PC-3 (cell line): ENCODE measurements at regions not wholly inside any gene's neighbourhood (a gene's known extent, or its start where the extent isn't known, plus 50 kb on each side); places are given as distances from the start of the nearest gene placed in this dataset.

Experiments
- ATAC-seq: fragments of 200-7000 bp; cut with Tn5 transposase; 2 replicates; pipeline ENCODE4 v1.9.1; 2020; ENCODE audit warnings: mild to moderate bottlenecking, moderate library complexity
- BruUV-seq: library from RNA; stranded (reverse); fragments of 400-500 nt; replicated peaks from 2 replicates; lab custom pipeline; 2021; lab: Mats Ljungman, UMichigan
- CTCF ChIA-PET: fragments of 300-600 bp; sonication (Branson Sonifier 250); formaldehyde crosslinking; loops from one replicate; lab custom pipeline; 2022; ENCODE audit warnings: antibody characterized with exemption; lab: Charles Lee
- POLR2A ChIA-PET: fragments of 300-600 bp; sonication (Branson Sonifier 250); formaldehyde crosslinking; loops from one replicate; lab custom pipeline; 2022; ENCODE audit warnings: antibody characterized with exemption; ENCODE audit not compliant: unreplicated experiment; lab: Charles Lee
- DNase-seq: peaks from one replicate; pipeline ENCODE4 v3.0.0-alpha.2; 2015
- H2AFZ ChIP-seq: fragments of 300-600 bp; sonication (generic); 2 replicates; pipeline ENCODE4 v1.6.0; 2016; ENCODE audit warnings: antibody characterized with exemption, low read length
- H3F3A ChIP-seq: fragments of 300-600 bp; sonication (generic); one replicate; pipeline ENCODE4 v1.6.0; 2017; ENCODE audit warnings: antibody characterized with exemption, low read length, control low read depth, mild to moderate bottlenecking; ENCODE audit not compliant: unreplicated experiment
- H3K27ac ChIP-seq: fragments of 300-600 bp; sonication (generic); 2 replicates; pipeline ENCODE4 v1.5.1; 2016; ENCODE audit warnings: mild to moderate bottlenecking, low read length
- H3K27me3 ChIP-seq: fragments of 300-600 bp; sonication (generic); 2 replicates; pipeline ENCODE4 v1.6.1; 2016; ENCODE audit warnings: low read length, mixed read lengths
- H3K36me3 ChIP-seq: fragments of 300-600 bp; sonication (generic); 2 replicates; pipeline ENCODE4 v1.6.1; 2016; ENCODE audit warnings: low read depth, mixed run types, low read length, mixed read lengths
- H3K4me1 ChIP-seq: fragments of 300-600 bp; sonication (generic); 2 replicates; pipeline ENCODE4 v1.5.1; 2016; ENCODE audit warnings: low read length; ENCODE audit not compliant: insufficient read depth
- H3K4me2 ChIP-seq: fragments of 300-600 bp; sonication (generic); 2 replicates; pipeline ENCODE4 v1.6.0; 2016; ENCODE audit warnings: low read length
- H3K4me3 ChIP-seq: fragments of 300-600 bp; sonication (generic); 2 replicates; pipeline ENCODE4 v1.5.1; 2016; ENCODE audit warnings: mild to moderate bottlenecking, low read length, mixed read lengths
- H3K79me2 ChIP-seq: fragments of 300-600 bp; sonication (generic); 2 replicates; pipeline ENCODE4 v1.6.1; 2017; ENCODE audit warnings: low read length, mixed read lengths
- H3K9ac ChIP-seq: fragments of 300-600 bp; sonication (generic); 2 replicates; pipeline ENCODE4 v1.6.0; 2016; ENCODE audit warnings: mild to moderate bottlenecking, low read length
- H3K9me2 ChIP-seq: fragments of 300-600 bp; sonication (generic); replicated peaks from 2 replicates; pipeline ENCODE4 v1.6.1; 2016; ENCODE audit warnings: mixed run types, low read length, mixed read lengths
- H3K9me3 ChIP-seq: fragments of 300-600 bp; sonication (generic); 2 replicates; pipeline ENCODE4 v1.6.1; 2016; ENCODE audit warnings: low read length, mixed read lengths
- H4K20me1 ChIP-seq: fragments of 300-600 bp; sonication (generic); 2 replicates; pipeline ENCODE4 v1.6.1; 2016; ENCODE audit warnings: low read length, mixed read lengths
- CTCF ChIP-seq: fragments of 300-600 bp; sonication (generic); conservative IDR thresholded peaks from 2 replicates; pipeline ENCODE4 v1.5.1; 2017; ENCODE audit warnings: antibody characterized with exemption, low read depth, mild to moderate bottlenecking, low read length
- EZH2 ChIP-seq: fragments of 300-600 bp; sonication (generic); IDR thresholded peaks from one replicate; pipeline ENCODE4 v1.6.1; 2017; ENCODE audit warnings: antibody characterized with exemption, mild to moderate bottlenecking, low read length; ENCODE audit not compliant: unreplicated experiment
- EZH2phosphoT487 ChIP-seq: fragments of 300-600 bp; sonication (generic); IDR thresholded peaks from 2 replicates; pipeline ENCODE4 v1.6.1; 2018; ENCODE audit warnings: mild to moderate bottlenecking, antibody characterized with exemption, low read length, borderline replicate concordance
- intact Hi-C: fragments of 100-400 bp; cut with micrococcal nuclease; formaldehyde crosslinking; loops from 2 replicates; pipeline ENCODE4 v1.9.0; 2023

- H3K79me2 ChIP-seq = no peaks in the 10 kb centered on the region
- ChIA-PET POLR2A (no interaction called here), CTCF (no interaction called here)
- no peaks in the 10 kb centered on the region for H3F3A ChIP-seq
- no peak for TF ChIP-seq EZH2
- H3K9me3 ChIP-seq = no peaks in the 10 kb centered on the region
- H3K4me1 ChIP-seq = no peaks in the 10 kb centered on the region
- no peak for DNase-seq
- no peaks in the 10 kb centered on the region for H3K9me2 ChIP-seq
- intact Hi-C loops = no loop called here
- H3K27me3 ChIP-seq = no peaks in the 10 kb centered on the region
- ATAC-seq = no peak
- no peak overlapping the region for H3K4me2 ChIP-seq
- H3K27ac ChIP-seq = no peak overlapping the region
- H4K20me1 ChIP-seq = no peaks in the 10 kb centered on the region
- no peak overlapping the region for H3K9ac ChIP-seq
- no peak overlapping the region for H3K4me3 ChIP-seq
- no peak overlapping the region for H2AFZ ChIP-seq
- BruUV-seq = no TSS peak
- no peaks in the 10 kb centered on the region for H3K36me3 ChIP-seq
These were observed 545.7 kb downstream of the MCTP2 start for GRCh38 chr15:94777037-94777436.

DNA sequence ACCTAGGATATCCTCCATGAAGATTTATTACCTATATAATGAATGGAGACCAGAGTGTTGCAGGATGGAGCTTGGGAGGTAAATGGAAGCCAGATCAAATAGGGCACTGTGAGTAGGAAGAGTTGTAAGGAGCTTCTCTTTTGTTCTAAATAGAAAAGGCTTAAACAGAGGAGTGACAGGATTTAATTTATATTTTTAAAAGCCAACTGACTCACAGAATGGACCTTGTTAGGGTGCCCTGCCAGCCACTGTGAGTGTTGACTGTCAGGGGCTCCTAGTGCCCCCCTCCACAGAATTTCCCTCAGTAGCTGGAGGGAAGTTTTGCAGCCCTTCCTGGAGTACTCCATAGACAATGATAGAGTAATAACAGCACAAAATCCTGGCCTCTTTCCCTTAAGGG lies 547.5 kb downstream of the MCTP2 start:
- H3K4me1 ChIP-seq = no peaks in the 10 kb centered on the region
- H3K27ac ChIP-seq = no peak overlapping the region
- no peaks in the 10 kb centered on the region for H3K79me2 ChIP-seq
- H2AFZ ChIP-seq = no peak overlapping the region
- TF ChIP-seq EZH2phosphoT487 (no peak), EZH2 (no peak), CTCF (no peak)
- no TSS peak for BruUV-seq
- H3K9ac ChIP-seq = no peak overlapping the region
- no peaks in the 10 kb centered on the region for H3F3A ChIP-seq
- no peaks in the 10 kb centered on the region for H3K9me3 ChIP-seq
- ATAC-seq = no peak
- H4K20me1 ChIP-seq = no peaks in the 10 kb centered on the region
- no peak for DNase-seq
- no peaks in the 10 kb centered on the region for H3K27me3 ChIP-seq
- POLR2A ChIA-PET = no interaction called here
- CTCF ChIA-PET = no interaction called here
- no peaks in the 10 kb centered on the region for H3K9me2 ChIP-seq
- H3K4me3 ChIP-seq = no peak overlapping the region
- no peaks in the 10 kb centered on the region for H3K36me3 ChIP-seq
- H3K4me2 ChIP-seq = no peak overlapping the region
- intact Hi-C loops = no loop called here

GRCh38 chr15:94780166-94780565 lies 548.8 kb downstream of the MCTP2 start:
- H3F3A ChIP-seq = no peaks in the 10 kb centered on the region
- H3K9me3 ChIP-seq = no peaks in the 10 kb centered on the region
- H3K4me3 ChIP-seq = no peak overlapping the region
- DNase-seq (no peak), ATAC-seq (no peak)
- no TSS peak for BruUV-seq
- no peaks in the 10 kb centered on the region for H4K20me1 ChIP-seq
- no peaks in the 10 kb centered on the region for H3K9me2 ChIP-seq
- no peak overlapping the region for H3K4me2 ChIP-seq
- intact Hi-C loops = no loop called here
- H3K79me2 ChIP-seq = no peaks in the 10 kb centered on the region
- H3K9ac ChIP-seq = no peak overlapping the region
- CTCF ChIA-PET = no interaction called here
- no peaks in the 10 kb centered on the region for H3K4me1 ChIP-seq
- H2AFZ ChIP-seq = no peak overlapping the region
- H3K36me3 ChIP-seq = no peaks in the 10 kb centered on the region
- POLR2A ChIA-PET = no interaction called here
- no peak overlapping the region for H3K27ac ChIP-seq
- no peaks in the 10 kb centered on the region for H3K27me3 ChIP-seq
- TF ChIP-seq CTCF (no peak), EZH2phosphoT487 (no peak), EZH2 (no peak)
